Urothelium cell line (cell line): ENCODE measurements at regions not wholly inside any gene's neighbourhood (a gene's known extent, or its start where the extent isn't known, plus 50 kb on each side); places are given as distances from the start of the nearest gene placed in this dataset.

Experiments
- DNase-seq: peaks from one replicate; pipeline ENCODE4 v3.0.0; 2011; ENCODE audit warnings: low spot score, mixed read lengths
- FAIRE-seq: peaks from 2 replicates; lab custom pipeline; 2011; peaks lifted over from hg19 to GRCh38; lab: Jason Lieb, UNC

GRCh38 chr4:96166806-96167205 is 326.9 kb downstream of the PDHA2 start:
- no peak for FAIRE-seq
- no peak for DNase-seq

- FAIRE-seq (no peak), DNase-seq (no peak)
Measured at GRCh38 chr4:96170198-96170597, 330.3 kb downstream of the PDHA2 start.

- FAIRE-seq (no peak), DNase-seq (no peak)
Measured at GRCh38 chr4:96173756-96174155, 333.9 kb downstream of the PDHA2 start.

DNA sequence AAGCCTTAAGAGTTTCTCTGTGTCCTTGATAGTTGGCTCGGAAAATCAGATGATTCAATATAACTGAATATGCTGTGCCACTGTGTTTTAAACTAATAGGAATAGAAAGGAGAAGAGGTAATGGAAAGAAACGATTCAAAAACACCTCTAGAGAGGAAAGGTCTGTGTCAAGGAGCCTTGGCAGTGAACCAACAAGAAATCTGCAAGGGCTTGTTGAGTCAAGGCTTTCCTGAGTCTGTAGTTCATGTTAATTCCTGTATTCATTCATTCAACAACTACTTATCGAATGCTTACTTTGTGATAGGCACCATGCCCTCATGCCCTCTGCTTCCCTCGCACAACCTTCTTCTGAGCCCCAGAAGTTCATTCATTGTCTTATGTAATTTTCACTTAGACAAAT is 336.0 kb downstream of the PDHA2 start:
- FAIRE-seq (no peak), DNase-seq (no peak)

GRCh38 chr4:96183611-96184010 is 343.7 kb downstream of the PDHA2 start:
- no peak for FAIRE-seq
- no peak for DNase-seq

- FAIRE-seq (no peak), DNase-seq (no peak)
Measured at GRCh38 chr4:96186593-96186992, 346.7 kb downstream of the PDHA2 start.

GRCh38 chr4:96189761-96190160 is 349.9 kb downstream of the PDHA2 start:
- FAIRE-seq (no peak), DNase-seq (no peak)

GRCh38 chr4:96193061-96193460 is 353.2 kb downstream of the PDHA2 start:
- no peak for DNase-seq

GRCh38 chr4:96194993-96195392 is 355.1 kb downstream of the PDHA2 start:
- no peak for DNase-seq
- FAIRE-seq: no peak

More at GRCh38 chr4:96193061-96193460, 353.2 kb downstream of the PDHA2 start:
- FAIRE-seq: no peak

- DNase-seq (no peak), FAIRE-seq (no peak)
Measured at GRCh38 chr4:96205143-96205936, 365.4 kb downstream of the PDHA2 start.

GRCh38 chr4:96227515-96227914 is 387.6 kb downstream of the PDHA2 start:
- FAIRE-seq (no peak), DNase-seq (no peak)

DNA sequence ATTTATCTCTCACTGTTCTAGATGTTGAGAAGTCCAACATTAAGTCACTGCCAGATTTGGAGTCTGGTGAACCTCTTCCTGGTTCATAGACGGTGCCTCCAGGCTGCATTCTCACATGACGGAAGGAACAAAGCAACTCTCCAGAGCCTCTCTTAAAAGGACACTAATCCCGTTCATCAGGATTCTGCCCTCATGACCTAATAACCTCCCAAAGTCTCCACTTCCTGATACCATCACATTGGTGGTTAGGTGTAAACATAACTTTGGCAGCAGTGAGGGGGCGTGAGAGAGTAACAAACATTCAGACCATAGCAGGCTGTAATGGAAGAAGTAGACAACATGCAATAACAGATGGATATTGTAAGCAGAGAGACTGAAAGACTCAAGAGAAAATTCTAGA is 388.6 kb downstream of the PDHA2 start:
- FAIRE-seq: no peak
- DNase-seq: no peak

DNA sequence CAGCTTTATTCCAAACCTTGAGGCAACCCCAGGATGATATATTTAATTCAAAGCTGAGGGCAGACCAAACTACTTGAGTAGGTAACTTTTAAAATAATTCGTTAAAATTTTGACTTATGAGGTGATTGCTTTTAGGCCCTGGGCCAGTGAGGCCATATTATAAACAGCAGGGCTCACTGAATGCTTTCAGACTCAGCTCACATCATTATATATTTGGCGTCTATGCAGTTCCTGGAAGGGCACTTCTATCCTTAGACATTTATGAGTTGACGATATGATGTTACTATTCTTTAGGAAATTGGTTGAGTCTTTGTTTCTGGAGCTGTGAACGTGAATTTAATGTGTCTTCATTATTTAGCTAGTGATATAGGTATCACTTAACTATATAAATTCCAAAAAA is 400.1 kb downstream of the PDHA2 start:
- no peak for DNase-seq
- FAIRE-seq: no peak

DNA sequence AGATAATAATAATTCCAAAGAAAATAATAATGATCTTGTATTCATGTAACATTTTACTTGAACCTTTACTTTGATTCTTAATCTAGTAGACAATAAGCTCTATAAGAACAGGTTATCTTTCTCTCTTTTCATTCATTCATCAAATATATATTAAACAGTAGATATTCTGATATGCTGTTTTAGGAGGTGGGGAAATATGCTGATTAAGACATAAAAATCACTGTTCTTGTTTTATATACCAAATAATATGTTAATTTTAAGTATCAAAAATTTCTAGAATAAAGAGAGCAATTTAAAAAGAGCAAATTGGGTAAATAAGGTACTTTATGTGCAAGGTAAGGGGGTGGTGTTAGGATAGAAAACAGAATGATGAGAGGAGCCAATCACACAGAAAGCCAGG is 401.9 kb downstream of the PDHA2 start:
- DNase-seq (no peak), FAIRE-seq (no peak)

DNA sequence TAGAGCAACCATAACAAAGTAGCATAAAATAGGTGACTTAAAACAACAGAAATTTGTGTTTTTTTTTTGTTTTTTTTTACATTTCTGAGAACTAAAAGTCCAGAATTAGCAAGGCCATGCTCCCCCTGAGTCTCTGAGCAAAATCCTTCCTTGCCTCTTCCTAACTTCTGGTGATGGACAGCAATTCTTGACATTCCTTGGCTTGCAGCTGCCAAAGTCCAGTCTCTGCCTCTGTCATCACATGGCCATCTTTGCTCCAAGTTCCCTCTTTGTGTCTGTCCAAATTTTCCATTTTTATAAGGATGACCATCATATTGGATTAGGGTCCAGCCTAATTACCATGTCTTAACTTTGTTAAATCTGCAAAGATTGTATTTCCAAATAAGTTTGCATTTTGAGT is 407.2 kb downstream of the PDHA2 start:
- FAIRE-seq (no peak), DNase-seq (no peak)

- DNase-seq (no peak), FAIRE-seq (no peak)
Measured at GRCh38 chr4:96248225-96248624, 408.3 kb downstream of the PDHA2 start.

DNA sequence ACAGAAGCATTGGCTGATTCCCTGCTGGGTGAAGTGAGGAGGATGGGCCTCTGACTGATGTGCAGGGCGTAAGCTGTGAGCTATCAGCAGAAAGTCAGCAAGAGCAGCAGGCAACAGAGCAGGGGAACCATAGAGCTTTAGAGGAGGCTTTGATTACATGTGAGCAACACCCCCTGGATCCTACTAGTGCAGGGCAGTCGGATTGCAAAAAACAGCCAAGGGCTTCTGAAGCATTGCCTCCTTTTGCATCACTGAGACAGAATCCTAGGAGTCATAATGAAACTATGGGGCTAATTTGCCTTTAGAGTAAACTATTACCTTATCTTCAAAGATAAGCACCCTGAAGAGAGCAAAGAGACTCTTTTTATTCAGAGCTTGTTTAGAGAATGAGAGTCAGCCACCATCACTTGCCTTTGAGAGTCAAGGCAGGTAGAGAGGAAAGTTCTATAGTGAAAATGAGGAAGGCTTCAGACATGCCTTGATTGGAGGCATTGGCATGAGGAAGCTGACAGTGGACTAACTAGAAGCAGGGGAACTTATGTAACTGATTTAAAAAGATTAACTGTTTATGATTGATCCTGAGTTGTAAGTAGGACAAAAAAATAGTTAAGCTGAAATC is 420.3 kb downstream of the PDHA2 start:
- DNase-seq: no peak

DNA sequence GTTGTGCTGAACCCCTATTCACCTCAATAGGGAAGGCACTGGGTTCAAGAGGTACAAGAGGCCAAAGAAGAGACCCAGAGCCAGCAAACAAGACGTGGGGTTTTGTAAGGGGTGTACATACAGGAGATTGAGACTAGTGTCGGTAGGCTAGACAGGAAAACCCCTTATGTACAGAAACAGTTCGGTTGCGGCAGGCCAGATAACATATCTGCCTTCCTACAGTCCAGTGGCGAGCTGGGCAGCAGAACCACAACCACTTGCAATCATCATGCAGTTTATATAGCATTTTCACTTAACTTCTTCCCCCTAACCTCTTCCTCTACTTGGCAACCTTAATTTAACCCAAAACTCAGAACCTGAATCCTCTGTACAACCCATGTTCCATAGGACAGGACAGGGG is 422.2 kb downstream of the PDHA2 start:
- DNase-seq (no peak), FAIRE-seq (no peak)

More for the DNA sequence above, 420.3 kb downstream of the PDHA2 start:
- FAIRE-seq: no peak

- FAIRE-seq (no peak), DNase-seq (no peak)
Measured at GRCh38 chr4:96263291-96263690, 423.4 kb downstream of the PDHA2 start.

- no peak for DNase-seq
- no peak for FAIRE-seq
Measured at GRCh38 chr4:96264941-96265463, 425.1 kb downstream of the PDHA2 start.

DNA sequence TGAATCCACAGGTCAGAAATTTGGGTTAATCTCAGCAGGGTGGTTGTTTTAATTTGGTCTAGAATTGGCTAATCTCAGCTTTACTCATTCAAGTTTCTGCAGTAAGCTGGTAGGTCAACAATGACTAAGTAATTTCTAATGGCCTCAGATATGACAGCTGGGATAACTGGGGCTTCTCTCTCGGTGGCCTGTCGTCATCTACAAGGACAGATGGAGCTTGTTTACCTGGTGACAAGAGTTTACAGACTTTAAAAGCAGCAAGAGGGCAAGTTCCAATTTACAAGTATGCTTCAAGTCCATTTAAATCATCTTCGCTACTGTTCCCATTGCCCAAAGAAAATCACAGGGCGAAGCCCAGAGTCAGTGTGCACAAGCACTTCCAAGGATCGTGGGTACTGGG is 453.9 kb downstream of the PDHA2 start:
- no peak for FAIRE-seq
- DNase-seq: no peak

- DNase-seq (no peak), FAIRE-seq (no peak)
Measured at GRCh38 chr4:96295143-96295741, 455.3 kb downstream of the PDHA2 start.
